A673 (cell line): ENCODE measurements at regions not wholly inside any gene's neighbourhood (a gene's known extent, or its start where the extent isn't known, plus 50 kb on each side); places are given as distances from the start of the nearest gene placed in this dataset.

Experiments
- EZH2 ChIP-seq: fragments of 200-600 bp; sonication (generic); IDR thresholded peaks from 2 replicates; pipeline ENCODE4 v1.6.1; 2017; ENCODE audit warnings: borderline replicate concordance, low read depth, mild to moderate bottlenecking, mixed read lengths, antibody characterized with exemption, low read length; ENCODE audit not compliant: poor library complexity, severe bottlenecking
- TF ChIP-seq, protein P1 (sequence below): fragments of 300-800, 200-600 bp; sonication (generic); conservative IDR thresholded peaks from 2 replicates; pipeline ENCODE4 v1.5.1; 2017; ENCODE audit warnings: low read depth, mild to moderate bottlenecking, antibody characterized with exemption, low read length, moderate library complexity, mixed read lengths

DNA sequence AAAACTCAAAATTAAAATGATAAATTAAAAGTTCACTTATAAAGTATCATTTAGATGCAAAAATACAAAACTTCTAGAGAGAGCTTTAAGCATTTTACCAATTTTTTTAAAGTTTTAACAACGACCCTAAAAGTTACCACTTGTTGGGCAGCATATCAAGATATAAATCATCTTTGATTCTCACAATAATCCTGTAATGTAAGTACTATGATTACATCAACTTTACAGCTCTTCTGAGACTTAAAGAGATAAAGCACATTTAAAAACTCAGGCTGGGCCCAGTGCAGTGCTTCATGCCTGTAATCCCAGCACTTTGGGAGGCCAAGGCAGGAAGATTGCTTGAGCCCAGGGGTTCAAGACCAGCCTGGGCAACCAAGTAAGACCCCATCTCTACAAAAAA is 202.7 kb upstream of the GPC6 start:
- TF ChIP-seq EZH2, result no peak
- TF ChIP-seq, protein P1, sequence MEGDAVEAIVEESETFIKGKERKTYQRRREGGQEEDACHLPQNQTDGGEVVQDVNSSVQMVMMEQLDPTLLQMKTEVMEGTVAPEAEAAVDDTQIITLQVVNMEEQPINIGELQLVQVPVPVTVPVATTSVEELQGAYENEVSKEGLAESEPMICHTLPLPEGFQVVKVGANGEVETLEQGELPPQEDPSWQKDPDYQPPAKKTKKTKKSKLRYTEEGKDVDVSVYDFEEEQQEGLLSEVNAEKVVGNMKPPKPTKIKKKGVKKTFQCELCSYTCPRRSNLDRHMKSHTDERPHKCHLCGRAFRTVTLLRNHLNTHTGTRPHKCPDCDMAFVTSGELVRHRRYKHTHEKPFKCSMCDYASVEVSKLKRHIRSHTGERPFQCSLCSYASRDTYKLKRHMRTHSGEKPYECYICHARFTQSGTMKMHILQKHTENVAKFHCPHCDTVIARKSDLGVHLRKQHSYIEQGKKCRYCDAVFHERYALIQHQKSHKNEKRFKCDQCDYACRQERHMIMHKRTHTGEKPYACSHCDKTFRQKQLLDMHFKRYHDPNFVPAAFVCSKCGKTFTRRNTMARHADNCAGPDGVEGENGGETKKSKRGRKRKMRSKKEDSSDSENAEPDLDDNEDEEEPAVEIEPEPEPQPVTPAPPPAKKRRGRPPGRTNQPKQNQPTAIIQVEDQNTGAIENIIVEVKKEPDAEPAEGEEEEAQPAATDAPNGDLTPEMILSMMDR, result no peak
